ENCODE measurements at regions not wholly inside any gene's neighbourhood (a gene's known extent, or its start where the extent isn't known, plus 50 kb on each side); places are given as distances from the start of the nearest gene placed in this dataset.

- TF ChIP-seq CTCF (IDR thresholded peaks at IDR 0.05) (no peak), POLR2A (IDR thresholded peaks at IDR 0.05) (no peak)
Measured at GRCh38 chr11:134679592-134679991, 267.6 kb upstream of the B3GAT1 start.

Data from uterus (tissue), 2 donors.